SIG-M5 treated with dmso at 0.1 percent for 504 hours (cell line): ENCODE measurements at regions not wholly inside any gene's neighbourhood (a gene's known extent, or its start where the extent isn't known, plus 50 kb on each side); places are given as distances from the start of the nearest gene placed in this dataset.

Source experiments
- DNase-seq: peaks from one replicate; lab custom pipeline; 2025; ENCODE audit not compliant: unreplicated experiment; lab: John Stamatoyannopoulos, UW

DNA sequence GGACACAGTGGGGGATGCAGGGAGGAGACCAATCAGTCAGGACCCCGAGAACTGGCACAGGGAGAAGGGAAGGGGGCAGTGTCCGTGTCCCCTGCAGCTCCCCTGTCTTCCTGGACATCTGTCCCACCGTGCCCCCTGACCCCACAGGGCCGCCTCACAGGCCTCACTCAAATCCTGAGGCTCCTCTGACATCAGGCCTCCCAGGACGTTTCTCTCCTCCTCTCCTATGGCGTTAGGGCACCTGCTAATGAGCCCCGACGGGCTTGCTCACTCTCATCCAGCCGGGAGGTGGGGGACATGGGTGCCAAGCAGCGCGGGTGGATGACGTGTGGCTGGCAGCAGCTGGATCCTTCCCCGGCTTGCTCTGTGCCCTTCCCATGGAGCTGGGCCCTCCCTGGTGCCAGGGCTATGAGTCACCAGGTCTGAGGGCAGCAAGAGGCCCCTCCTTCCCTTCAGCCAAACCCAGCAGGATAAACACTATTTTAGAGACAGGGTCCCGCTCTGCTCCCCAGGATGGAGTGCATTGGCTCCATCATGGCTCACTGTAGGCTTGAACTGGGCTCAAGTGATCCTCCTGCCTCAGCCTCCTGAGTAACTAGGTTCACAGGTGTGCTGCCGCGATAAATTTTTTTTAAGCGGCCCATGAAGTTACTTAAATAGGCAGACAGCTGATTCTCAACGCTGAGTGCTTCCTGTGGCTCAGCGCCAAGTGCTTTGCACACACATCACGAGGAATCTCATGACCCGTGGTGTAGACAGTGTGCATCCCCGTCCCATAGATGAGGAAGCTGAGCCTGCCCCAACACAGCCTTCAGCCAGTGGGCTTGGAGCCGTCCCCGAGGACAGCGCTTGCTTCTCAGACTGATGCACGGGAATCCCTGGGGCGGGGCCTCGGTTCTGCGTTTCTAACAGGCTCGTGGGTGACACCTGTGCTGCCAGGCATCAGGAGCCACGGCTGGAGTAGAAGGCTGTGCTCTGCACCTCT, 64.5 kb upstream of the HDAC4 start:
- DNase-seq = peak; percentile 12

DNA sequence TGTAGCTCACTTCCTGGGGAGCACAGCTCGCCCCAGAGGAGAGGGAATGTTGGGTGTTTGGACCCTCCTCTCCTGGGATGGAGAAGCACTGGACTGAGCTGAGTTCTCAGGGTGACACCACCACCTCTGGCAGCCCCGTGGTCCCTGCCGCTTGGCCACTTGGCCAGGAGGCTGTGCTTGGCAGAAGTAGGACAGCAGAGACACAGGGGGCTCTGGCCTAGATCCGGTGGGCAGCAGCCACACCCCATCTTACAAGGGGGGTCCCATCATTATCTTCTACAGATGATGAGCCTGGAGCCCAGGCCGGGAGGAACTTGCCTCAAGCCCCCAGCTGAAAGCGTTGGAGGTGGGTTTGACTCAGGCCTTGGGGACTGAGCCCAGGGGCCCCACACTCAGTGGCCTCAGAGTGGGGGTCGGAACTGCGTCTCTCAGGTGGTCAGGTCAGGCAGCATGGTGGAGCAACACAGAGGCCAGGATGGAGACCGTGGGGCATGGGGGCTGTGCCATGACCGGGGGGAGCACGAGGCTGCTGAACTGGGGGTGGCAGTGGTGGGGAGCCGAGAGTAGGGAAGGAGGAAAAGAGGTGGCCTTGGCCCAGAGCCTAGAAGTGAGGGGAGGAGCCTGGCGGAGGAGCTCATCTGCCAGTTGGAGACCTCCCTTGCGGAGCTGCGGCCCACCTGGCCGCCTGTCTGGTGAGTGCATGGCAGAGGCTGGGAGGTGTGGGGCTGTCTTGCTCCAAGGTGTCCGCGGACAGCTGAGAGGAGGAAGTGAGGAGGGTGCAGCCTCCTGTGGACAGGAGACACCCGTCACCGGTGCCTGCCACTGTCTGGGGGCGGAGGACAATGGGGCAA, 63.6 kb upstream of the HDAC4 start:
- DNase-seq = no peak

DNA sequence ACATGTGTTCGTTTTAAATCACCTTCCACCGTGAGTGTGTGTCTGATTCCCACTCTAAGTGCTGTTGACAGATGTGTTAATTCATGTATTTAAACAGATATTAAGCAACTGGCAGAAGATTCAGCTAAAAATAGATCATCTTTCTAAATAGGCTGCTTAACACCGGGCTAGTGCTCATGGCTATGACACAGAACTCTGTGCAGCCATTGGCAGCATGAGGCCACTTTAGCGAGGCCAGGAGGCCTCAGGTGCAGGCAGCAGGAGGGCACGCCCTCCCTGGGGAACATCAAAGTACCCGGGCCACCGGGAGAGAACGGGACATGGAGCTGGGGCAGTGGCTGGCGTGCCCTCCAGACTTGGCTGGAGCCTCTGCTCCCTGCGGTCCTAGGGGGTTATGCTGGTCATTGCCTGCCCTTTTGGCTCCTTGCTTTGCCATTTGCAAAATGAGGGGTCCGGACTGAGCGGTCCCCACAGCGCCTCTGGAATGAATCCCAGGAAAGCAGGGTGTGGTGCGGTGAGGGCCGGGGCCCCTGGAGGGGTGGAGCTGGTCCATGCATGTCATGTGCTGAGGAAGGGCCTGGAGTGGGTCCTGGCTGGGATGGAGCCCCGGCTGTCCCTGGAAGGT, 62.8 kb upstream of the HDAC4 start:
- peak; percentile 3 for DNase-seq

DNA sequence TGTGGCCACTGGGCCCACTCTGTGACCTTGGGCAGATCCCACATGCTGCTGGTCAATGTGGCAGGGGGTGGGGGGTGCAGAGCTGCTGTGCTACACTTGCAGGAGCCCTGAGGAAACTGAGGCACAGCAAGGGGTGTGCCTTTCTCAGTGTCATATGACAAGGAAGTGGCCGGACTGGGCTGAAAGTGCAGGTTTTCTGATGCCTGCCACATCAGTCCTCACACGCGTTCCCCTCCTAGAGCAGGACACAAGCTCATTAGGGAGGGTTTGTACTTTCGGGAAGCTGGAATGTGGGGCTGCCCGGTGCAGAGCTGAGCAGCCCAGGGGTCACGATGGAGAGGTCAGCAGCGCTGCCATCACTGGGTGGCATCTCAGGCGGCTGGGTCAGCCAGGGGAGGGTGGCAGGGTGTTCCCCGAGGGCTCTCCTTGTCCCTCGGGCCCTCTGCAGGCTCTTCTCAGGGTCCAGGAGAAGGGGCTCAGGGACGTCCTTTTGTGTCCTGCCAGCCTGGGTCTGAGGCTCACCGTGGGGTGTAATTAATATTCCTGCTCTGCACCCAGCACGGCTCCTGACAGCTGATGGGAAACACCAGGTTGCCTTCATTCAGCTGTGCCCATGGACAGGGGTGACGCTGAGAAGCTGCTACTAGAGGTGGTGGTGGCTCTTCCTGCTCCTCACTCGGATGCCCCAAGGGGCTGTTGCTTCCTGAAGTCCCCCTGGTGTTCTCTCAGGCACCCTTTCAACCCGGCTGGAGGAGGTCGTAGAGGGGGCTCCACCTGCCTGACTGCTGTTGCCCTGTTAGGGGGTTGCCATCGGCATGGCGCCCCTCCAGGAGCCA, 62.1 kb upstream of the HDAC4 start:
- no peak for DNase-seq

DNA sequence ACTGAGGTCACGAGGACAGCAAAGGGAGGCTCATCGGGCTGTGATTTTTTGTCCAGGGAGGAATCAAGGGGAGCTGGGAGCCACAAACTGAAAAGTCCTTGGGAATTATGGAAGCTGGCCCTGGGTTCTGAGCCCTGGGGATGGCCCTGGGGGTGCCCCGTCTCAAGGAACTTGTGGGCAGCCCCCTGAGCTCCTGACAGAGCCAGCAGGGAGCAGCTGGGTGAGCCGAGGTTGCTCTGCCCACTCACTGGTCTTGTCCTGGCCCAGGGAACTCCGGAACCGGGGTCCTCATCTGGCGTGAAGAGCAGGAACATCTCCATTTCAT, 61.3 kb upstream of the HDAC4 start:
- DNase-seq = no peak

DNA sequence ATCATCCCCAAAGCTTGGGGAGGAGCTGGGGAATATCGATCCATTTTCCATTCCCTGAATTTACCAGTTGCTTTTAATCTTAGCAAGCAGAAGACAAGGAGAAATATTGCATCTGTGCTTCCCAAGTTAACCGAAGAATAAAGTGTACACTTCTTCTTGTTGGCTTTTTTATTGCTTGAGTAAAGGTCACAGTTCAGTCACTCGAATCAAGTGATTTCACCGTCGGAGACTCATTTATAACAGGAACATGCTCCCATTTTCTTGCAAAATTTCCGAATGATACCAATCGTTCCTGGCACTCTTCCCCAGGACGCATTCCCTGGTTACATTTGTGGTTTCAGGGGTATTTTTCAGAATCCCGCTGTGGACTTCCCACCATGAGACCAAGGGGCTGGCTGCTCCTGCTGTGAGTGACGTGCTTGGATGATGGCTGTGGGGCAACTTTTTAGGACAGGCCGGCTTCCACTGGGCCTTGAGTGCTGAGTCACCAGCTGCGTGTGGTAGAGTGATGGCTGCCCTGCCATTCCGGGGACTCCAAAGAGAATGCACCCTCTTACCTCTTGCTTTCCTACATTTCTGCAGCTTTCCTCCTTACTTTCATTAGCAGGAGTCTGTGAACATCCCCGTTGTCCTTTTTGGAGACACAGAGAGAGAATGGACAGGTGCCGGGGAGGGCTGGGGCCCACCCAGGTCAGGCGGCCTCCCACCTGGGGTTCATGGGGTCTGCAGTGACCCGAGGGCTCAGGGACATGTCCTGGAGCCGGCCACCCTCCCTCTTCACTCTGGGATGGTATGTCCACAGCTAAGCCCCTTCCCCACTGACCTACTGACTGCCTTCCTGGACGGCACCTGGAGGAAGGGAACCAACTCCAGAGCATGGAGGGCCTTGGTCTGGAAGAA, 60.7 kb upstream of the HDAC4 start:
- DNase-seq = no peak

DNA sequence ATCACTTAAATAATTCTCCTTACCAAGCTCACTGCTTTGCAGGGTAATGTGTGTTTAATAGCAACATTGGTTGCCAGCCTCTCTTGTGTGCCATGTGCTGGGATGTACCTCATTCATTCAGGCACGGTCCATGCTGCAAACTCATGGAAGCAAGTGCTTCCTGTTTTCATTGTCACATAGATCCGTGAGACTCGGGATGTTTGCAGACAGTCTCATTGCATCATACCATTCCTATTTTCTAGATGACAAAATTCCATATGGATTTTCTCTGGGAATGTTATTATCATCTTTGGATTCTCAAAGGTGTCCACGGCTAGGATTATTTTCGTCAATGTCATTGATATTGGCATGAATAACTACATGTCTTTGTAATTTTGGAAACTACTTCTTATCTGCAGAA, 60.0 kb upstream of the HDAC4 start:
- DNase-seq = no peak

DNA sequence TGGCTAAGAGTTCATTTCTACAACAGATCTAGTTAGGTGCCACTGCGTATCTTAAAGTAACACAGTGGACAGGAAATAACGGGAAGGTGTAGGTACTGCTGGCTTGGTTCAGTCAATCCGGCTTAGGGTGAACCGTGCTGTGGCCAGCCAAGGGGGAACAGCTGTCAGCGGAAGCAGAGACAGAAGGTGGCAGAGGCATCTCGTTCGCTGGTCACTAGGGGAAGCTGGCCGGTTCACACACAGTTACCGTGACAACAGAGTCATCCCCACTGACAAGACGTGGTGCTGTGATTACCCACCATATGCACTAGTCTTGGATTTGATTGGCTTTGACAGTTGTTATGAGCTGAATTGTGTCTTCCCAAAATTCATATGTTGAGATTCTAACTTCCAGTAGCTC, 58.8 kb upstream of the HDAC4 start:
- DNase-seq = no peak

DNA sequence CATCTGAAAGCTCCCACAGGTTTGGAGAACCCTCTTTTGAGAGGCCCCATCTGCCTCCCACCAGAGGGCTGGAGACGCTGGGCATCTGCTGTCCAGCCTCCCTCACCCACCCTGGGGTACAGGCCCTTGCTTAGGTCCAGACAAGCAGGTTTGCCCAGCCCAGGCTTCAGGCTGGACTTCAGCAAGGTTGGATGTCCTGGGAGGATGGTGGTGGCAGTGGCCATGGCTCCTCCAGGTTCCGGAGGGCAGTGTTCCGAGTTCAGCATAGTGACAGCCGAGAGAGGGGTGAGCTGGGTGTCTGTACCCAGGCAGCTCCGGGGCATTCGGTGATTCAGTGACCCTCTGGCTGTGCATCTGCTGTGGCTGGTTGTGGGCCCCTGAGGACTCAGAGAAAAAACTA, 58.2 kb upstream of the HDAC4 start:
- DNase-seq = no peak

DNA sequence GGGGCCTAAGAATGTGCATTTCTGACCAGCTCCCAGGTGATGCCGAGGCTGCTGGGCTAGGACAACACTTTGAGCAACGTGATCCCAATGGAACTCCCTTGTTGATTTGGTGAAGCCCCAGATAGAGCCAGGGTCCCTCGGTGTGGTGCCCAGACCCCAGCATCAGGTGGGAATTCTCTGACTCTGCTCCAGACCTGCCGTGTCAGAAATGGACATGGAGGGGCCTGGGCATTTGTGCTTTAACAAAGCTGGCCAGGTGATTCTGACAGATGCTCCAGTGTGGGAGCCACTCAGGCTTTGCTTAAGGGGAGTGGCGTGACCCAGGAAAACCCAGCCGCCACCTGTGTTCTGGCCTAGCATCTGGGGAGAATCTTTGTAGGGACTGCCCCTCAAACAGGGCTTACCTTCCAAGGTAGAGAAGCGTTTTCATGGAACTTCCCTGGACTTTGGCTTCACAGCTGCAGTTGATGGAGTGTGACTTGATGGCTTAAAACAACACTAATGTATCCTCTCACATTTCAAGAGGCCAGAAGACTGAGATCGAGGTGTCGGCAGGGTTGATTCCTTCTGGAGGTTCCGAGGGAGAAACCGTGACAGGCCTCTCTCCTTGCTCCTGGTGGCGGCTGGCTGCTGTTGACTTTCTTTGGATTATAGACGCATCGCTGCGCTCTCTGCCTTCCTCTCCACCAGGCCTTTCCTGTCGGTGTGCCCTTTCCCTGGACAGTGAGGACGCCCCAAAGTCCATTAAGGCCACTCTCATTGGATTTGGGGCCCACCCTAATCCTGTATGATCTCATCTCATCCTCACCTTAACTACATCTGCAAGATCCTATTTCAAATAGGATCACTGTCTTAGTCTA, 57.0 kb upstream of the HDAC4 start:
- DNase-seq = no peak

DNA sequence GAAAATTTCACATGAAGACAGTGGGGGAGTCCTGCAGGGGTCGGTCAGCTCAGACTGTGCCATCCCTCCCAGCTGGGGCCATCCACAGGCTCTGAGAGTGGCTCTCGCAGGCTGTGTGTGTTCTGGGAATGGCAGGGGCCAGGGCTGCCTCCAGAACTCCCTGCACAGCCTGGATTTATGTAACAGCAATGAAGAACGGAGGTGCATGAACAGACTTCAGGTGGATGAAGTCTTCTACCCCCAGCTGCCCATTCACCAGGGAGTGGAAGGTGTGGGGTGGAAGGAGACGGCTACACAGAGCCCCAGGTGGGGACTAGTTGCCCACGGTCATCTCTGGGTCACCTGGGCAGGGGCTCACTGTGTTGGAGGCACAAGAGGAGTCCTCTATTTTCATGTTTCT, 56.1 kb upstream of the HDAC4 start:
- no peak for DNase-seq

DNA sequence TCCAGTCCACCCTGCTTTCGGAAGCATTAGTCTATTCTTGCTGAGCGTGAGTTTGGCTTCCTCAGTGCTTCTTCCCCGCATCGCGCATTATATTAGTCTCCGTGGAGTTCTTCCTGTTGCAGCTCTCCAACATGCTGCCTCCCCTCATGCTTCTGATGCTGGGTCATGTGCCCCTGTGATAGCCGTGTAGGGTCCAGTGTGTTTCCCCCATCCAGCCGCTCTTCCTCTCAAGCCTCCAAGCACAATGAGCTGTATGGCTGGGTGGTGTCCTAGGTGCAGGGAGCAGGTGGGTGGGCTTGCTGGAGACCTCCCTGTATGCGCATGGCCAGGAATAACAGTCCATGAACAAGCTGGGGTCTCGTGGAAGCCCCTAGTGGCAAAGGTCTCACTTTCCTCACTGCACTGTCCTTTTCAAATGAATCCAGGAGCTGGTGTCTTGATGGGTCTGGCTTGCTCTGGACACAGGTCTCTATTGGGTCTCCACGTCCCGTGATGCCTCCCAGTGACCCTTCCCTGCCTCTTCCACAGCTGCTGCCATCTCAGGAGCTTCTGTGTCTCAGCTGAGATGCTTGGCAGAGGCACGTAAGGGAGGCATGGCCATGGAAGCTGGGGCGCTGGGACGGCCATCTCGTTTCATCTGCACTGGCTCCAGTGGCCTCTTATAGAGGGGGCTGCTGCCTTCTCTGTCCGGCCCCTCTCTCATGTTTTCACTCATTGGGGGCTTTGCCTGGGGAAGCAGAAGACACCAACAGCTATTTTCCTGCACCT, 54.8 kb upstream of the HDAC4 start:
- DNase-seq = no peak

DNA sequence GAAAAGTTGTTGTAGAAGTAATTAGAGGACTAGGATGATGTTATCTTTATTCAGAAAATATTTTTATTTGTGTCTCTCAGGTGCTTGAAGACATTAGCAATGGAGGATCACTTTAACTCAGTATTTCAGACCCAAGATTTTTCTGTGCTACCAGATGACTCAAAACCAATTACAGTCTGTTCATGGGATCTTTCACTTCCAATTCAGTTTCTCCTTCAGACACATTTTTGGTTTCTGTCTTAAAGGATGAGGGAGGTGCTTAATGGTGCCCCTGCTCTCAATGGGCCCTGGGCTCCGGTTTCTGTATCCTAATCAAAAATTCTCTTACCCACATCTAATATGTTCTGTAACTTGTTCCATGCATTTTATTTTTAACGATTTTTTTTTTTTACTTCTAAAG, 53.7 kb upstream of the HDAC4 start:
- no peak for DNase-seq
